COLO829 (cell line): ENCODE measurements at regions not wholly inside any gene's neighbourhood (a gene's known extent, or its start where the extent isn't known, plus 50 kb on each side); places are given as distances from the start of the nearest gene placed in this dataset.
"Not testable (repeated sequence)": the region's sequence is repeated elsewhere in the genome, so short reads cannot be mapped to it uniquely, and the experiment has no call there.

Experiments used
- DNase-seq: peaks from one replicate; pipeline ENCODE4 v3.0.0; 2012; ENCODE audit warnings: low spot score

DNA sequence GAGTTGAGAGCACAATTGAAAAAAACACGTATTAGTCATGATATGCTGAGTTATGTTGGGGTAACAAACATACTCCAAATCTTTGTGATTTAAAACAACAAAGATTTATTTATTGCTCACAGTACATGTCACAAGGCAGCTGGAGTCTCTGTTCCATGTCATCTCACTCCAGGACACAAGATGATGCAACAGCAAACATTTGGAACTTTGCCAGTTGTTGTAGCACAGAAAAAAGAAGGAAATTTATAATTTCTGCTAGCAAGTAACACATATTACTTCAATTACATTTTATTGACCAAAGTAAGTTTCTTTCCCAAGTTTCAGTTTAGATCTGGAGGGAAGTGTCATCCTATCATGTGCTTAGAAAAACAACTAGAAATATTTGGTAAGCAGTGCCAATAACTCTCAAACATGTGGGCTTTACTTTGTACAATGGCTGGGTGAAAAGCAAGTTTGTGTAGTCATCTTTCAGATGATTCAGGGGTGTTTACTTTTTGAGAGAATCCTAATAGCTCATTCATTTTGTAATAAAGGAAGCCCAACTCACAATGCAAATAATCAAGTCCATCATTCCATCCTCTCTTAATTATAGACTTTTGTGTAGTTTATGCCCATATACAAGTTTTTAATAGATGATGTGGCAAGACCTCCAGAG lies 452.3 kb downstream of the ZIC3 start:
- no peak for DNase-seq

DNA sequence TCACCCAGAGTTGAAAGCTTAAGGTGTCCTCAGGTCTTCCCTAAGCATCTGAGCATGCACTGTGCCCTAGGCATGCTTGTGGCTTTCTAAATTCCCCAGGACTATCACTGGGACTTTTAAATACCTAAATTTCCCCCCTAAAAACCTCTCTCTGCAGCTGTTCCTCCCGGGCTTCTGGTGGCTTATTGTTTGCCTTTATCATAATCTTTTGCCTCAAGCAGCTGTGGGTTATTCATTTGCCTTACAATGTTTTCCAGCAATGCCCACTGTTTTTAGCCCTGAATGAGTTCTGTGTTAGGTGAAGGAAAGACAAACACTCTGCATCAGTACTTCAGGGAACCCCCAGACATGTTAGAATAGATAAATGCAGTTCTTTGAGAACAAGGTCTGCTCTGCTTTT lies 455.0 kb downstream of the ZIC3 start:
- no peak for DNase-seq

DNA sequence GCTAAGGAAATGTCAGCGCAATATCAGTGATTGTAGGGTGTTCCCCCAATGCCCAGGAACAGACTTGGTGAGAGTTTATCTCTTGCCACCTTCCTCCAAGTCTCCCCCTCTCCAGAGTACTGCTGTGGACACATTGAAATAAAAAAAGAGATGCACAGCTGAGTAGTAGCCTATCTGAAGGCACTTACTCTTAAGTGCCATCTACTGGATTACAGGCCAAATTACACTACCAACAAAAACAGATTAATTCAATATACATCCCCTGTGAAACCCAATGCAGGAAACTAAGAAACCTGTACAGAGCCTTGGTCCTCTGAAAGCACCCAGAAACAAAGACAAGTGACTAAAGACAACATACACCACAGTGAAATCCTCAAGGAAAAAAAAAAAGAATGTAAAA lies 460.3 kb downstream of the ZIC3 start:
- peak; percentile 10 for DNase-seq

DNA sequence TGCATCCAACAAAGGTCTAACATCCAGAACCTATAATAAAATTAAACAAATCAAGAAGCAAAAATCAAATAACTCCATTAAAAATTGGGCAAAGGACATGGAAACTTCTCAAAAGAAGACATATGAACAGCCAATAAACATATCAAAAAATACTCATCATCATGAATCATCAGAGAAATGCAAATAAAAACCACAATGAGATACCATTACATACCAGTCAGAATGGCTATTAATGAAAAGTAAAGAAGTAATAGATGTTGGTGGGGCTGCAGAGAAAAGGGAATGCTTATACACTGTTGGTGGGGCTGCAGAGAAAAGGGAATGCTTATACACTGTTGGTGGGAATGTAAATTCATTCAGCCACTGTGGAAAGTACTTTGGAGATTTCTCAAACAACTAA lies 465.8 kb downstream of the ZIC3 start:
- no peak for DNase-seq

DNA sequence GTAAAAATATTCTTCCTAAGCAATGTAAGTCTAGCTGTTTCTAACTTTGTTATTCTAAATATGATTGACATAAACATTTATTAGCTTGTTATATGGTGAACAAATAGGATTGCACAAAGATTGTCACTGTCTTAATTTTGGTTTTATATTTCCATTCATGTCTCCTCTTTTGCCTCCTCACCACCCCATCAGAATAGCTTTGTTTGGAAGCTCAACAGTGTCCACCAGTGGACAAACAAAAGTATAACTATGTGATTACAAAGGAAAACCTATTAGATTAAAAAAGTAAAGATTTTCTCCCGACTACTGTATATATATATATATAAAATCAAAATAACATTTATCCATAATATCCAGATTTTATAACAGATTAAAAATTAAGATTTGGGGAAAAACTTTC lies 468.2 kb downstream of the ZIC3 start:
- no peak for DNase-seq

DNA sequence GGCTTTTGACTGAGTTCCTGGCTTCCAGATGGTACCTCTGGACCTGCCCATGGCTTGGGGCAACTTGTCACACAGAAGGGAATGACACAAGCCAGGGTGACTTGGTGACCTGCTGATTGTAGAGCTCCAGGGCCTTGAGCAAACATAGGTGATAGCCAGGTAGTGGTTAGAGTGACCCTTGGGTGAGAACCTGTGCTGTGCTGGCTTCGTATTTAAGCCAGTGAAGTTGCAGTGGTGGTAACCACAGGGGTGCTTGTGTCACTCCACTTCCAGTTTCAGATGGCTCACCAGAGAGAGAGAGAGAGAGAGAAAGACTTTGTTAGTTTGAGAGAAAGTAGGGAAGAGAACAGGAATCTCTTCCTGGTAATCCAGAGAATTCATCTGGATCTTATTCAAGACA lies 471.6 kb downstream of the ZIC3 start:
- DNase-seq = no peak

DNA sequence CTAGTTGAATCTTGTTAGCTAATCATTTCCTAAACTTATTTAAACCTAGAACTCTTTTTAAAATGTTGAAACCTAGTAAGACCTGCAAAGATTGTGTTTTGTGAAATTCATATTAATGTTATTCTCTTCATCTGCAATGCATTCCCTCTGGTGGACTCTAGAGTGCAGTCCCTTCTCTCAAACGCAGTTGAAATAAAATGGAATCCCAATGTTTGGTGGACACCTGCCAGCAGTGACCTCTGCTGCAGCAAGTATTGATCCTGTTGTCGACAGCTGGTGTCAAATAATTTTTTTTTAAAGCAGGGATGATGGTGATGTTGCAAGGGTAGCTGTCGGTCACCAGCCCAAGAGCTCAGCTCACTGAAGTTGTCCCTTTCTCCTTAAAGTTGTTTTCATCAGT lies 492.0 kb downstream of the ZIC3 start:
- DNase-seq = no peak

DNA sequence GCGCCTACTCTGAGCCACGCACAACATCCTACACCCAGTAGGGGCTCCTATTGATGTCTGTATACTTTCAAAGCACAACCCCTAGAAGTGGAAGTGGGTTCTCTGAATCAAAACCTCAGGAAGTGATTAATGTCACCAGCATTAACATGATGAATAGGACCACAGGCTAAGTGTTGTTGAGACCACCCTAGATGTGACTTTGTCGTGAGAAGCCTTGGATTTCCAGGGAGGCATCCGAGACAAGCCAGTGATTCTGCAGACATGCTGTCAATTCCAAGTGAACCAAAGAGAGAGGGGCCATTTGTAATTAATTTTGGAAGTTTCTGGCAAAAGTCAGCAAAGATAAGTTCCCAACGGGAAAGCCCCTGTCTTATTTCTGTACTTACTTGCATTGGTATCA lies 493.0 kb downstream of the ZIC3 start:
- no peak for DNase-seq

DNA sequence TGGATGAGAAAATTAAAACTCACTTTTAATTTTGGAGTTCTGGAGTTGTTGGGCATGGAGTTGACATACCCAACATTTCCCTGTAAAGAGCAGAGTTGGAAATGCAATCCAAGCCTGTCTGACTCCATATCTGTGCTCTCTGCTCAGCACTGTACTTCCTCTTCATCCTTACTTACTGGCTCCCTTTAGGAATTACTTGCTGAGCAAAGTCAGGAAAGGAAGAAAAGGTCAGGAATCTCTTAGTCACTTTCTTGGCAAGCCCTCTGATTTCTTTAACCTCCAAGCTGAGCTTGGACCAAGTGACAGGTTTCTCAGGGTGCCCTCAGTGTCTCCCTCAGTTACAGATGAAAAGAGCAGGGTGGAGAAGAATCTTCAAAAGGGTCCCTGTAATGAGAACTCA lies 501.5 kb downstream of the ZIC3 start:
- DNase-seq = no peak

DNA sequence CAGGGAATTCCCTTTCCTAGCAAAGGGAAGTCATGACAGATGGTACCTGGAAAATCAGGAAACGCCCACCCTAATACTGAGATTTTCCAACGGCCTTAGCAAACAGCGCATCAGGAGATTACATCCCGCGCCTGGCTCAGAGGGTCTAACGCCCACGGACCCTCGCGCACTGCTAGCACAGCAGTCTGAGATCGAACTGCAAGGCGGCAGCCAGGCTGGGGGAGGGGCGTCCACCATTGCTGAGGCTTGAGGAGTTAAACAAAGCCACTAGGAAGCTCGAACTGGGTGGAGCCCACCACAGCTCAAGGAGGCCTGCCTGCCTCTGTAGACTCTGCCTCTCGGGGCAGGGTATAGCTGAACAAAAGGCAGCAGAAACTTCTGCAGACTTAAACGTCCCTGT lies 507.7 kb downstream of the ZIC3 start:
- DNase-seq = no peak

DNA sequence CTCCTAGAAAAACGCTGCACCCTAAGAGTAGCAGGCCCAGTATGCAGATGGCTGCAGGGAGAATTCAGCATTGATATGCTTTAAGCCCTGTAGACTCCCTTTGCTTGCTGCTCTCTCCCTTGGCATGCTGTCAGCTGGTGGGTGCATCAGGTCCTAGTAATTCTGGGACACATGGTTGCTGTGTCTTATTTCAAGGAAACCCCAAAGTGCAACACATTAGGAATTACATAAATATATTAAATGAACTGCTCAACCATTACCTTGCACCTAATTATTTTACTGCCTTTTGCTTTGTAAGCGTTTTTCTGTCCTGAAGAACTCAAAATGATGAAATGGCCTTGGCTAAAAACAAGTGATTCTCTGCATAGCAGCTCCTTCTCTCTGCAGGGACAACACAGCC lies 516.3 kb downstream of the ZIC3 start:
- no peak for DNase-seq

DNA sequence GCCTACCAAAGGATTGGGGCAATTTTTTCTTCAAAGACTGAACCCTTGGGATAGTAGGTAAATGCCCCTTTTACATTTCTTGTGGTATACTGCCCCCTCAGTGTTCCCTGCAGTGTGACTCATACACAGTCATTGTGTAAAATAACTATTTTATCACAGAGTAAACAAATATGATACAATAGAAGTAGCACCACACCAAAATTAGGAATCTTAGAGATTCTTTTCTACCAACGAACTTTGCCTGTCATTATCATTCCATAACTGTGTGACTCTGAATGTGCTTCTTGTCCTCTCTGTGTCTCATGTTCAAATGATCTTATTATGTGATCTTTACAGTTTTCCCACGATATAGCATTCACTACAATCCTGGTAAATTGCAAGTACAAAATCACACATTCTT lies 517.0 kb downstream of the ZIC3 start:
- no peak for DNase-seq

DNA sequence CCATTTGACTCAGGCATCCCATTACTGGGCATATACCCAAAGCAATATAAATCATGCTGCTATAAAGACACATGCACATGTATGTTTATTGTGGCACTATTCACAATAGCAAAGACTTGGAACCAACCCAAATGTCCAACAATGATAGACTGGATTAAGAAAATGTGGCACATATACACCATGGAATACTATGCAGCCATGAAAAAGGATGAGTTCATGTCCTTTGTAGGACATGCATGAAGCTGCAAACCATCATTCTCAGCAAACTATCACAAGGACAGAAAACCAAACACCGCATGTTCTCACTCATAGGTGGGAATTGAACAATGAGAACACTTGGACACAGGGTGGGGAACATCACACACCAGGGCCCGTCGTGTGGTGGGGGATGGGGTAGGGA lies 545.0 kb downstream of the ZIC3 start:
- not testable (repeated sequence) for DNase-seq

DNA sequence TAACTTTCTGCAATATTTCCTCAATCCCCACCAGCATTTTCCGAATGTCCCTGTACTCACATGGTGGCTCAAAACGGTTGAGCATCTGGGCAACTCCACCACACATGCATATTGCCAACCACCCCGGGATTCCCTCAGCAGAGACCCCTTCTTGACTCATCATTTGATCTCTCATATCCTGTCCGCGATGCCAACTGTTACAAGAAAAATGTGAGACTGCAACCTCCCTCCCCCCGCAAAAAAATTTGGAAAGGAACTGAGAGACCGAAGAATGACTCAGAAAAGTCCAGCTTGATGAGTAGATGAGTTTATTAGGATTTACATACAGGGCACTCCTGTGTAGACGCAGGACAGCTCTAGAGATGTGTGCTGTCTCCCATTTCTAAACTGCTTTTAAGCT lies 561.4 kb downstream of the ZIC3 start:
- no peak for DNase-seq

DNA sequence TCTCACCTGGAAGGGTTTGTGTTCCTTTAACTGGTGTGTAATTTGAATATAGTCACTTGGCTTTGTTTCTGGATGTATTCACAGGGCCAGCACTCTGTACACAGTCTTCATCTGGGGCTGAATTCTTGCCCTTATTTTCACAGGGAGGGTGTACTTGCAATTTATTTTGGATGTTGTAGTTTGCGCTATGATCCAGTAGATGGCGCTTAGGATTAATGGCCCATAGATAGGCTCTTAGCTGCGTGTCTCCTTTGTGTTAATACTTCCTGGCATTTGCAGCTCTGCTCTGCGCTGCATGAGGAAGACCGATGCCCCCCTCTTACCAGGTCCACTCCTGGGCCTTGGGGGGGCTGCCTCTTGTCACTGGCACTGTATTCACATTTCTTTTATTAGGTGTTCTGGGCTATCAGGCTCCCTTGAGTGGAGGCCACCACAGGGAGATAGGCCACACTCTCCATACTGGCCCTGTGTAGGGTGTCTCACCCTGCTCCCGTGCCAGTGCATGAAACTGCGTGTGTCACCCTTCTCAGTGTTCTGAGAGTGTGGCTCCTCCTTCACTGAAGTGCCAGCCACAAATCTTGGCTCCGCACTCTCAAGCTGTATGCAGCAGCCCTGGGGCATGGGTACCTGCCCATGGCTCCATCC lies 562.2 kb downstream of the ZIC3 start:
- peak; percentile 26 for DNase-seq

DNA sequence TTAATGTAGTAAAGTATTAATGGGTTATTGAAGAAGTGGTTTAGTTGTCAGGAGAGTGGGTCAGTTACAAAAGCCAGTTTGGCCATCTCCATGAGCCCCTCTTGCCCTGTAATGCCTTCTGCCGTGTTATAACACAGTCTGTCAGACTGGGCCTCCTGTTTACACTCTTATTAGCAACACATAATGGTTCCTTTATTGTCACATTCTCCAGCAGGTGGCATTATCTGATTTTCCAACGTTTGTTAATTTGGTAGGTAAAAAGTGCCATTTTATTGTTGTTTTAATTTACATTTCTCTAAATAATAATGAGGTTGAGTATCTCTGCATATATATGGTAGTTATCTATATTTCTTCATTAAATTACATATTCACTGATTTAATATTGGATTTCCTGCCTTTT lies 560.8 kb downstream of the FGF13 start:
- no peak for DNase-seq

DNA sequence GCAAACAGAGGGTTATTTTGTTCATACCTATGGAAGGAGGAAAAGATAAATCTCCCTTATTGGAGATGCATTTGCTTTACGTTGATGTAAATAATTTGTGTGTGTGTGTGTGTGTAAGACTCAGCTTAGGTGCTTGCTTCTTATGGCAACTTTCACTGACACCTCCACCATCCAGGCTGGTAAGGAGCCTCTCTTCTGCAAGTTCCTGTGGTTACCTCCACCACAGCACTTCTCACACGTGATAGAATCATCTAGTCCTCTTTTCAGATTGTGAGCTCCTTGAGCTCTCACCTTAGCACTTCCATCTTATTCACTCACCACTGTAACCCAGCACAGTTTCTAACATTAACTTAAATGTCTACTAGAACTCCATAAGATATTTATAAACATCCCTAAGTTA lies 553.7 kb downstream of the FGF13 start:
- no peak for DNase-seq

DNA sequence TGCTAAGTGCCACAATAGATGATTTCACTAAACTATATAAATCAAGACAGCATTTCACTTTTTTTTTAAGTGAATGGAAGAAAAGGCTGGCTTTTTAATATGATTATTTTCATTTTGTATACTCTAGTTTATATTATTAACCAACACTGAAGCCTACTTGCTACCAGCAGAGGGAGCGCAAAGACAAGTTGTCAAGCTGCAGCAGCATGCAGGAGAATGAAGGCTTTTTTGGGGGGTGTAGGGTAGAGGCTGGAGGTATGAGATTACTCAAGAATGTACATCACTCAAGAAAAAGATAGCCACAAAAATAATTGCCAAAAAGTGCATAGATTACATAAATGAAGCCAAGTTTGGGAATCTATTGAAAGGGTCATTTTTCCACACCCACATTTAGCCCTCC lies 519.5 kb downstream of the FGF13 start:
- peak; percentile 6 for DNase-seq

DNA sequence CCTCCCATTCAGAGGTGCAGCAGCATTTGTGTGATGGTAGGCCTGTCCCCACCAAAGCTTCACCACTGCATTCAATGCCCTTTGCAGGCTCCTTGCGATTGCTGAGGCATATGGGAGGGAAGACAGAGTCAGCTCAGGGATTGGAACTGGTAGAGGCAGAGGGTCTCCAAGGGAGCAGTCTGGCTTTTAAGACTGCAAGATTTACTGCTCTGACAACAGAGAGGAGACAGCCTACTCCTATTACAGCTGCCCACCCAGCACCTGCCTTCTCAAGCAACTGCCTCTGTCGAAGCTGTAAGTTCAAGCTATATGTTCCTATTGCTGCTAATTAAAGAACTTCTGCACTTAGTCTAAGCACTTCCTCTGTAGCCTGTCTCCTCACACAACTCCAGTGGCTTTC lies 481.8 kb downstream of the FGF13 start:
- DNase-seq = no peak

DNA sequence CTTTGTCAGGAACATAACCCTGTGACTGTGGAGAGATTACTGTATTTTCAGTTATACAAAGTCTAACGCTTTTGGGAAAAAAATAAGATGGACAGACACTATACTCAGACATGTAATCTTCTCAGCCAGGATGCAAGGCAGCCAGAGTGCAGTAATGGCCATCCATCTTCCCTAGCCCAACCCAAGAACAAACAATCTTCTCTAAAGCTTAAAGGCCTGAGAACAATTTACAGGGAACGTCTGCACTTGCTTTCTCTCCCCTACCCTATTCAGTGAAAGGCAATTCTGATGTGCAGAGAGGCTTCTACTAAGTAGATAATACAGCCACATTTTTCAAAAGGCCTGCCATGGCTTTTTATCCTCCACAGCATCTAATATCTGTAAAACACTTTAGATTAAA lies 471.3 kb downstream of the FGF13 start:
- no peak for DNase-seq

DNA sequence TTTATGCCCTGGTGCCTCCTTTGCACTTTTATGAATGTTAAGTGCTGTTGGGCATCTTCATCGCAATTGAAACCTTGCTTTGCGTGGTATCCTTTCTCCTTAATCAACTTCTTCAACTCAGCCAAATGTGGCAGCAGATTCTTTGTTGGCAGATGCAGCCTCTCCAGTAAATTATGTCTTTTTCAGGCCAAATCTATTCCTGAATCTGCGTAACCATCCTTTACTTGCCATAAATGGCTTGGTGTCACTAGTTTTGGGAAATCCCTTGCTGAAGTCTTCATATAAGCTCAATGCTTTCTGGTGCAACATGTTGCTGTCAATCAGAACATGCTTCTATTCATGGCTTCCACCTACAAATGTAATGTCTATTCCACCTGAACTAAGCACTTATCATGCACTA lies 457.5 kb downstream of the FGF13 start:
- DNase-seq = no peak

DNA sequence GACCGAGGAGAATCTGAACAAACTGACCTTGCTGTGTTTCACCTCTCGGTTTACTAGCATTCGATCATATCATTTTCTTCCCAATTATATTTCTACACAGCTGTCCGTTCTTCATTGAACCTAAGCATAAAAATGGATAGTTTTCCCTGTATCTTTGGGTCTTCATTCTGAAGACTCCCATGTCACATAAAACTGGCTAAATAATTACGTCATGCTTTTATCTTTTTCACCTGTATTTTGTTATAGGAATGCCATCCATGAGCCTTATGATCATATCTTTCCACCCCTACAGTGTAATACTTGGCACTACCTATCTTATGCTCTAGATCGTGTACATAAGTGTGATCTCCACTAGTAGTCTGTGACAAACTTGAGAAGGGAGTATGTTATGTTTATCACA lies 456.1 kb downstream of the FGF13 start:
- DNase-seq = no peak

DNA sequence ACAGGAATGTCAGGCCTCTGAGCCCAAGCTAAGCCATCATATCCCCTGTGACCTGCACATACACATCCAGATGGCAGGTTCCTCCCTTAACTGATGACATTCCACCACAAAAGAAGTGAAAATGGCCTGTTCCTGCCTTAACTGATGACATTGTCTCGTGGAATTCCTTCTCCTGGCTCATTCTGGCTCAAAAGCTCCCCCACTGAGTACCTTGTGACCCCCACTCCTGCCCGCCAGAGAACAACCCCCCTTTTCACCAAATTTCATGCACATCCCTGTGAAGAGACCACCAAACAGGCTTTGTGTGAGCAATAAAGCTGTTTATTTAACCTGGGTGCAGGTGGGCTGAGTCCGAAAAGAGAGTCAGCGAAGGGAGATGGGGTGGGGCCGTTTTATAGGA lies 447.4 kb downstream of the FGF13 start:
- DNase-seq = not testable (repeated sequence)

DNA sequence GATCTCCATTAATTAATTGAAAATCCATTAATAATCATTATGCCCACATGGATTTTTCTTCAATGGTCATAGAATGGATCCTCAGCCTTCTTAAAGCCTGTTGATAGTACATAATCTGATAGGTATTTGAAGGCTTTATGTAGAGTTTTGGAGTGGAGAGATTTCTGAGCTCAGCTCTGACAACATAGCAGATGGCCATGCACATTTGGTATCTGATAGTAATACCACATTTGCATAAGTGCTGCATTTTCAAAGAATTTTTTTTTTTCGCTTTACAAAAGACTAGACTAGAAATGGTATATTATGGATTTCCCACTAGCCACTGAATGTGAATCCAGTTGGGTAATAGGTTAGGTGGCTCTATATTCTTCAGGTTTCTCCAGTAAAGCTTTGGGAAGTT lies 440.6 kb downstream of the FGF13 start:
- no peak for DNase-seq
